ENCODE measurements at regions not wholly inside any gene's neighbourhood (a gene's known extent, or its start where the extent isn't known, plus 50 kb on each side); places are given as distances from the start of the nearest gene placed in this dataset.

- no peak for TF ChIP-seq CTCF (IDR thresholded peaks at IDR 0.05; ENCODE audit: insufficient read depth, low read depth, low read length)
- TF ChIP-seq EZH2 (IDR thresholded peaks at IDR 0.05; ENCODE audit: insufficient read depth, low read length) = no peak
Measured at GRCh38 chr1:2875707-2876561, 74.4 kb upstream of the TTC34 start.
